IMR-90 (cell line): ENCODE measurements at regions not wholly inside any gene's neighbourhood (a gene's known extent, or its start where the extent isn't known, plus 50 kb on each side); places are given as distances from the start of the nearest gene placed in this dataset.

Experiments
- ATAC-seq: fragments of 200-7000 bp; cut with Tn5 transposase; 2 replicates; pipeline ENCODE4 v1.9.1; 2020; ENCODE audit warnings: low read depth, mild to moderate bottlenecking, moderate library complexity
- BruUV-seq: library from RNA; stranded (reverse); fragments of 400-500 nt; replicated peaks from 2 replicates; lab custom pipeline; 2021; lab: Mats Ljungman, UMichigan
- CTCF ChIA-PET: fragments of 300-600 bp; formaldehyde crosslinking; extraction: SDS; loops from one replicate; lab custom pipeline; 2021; ENCODE audit warnings: antibody characterized with exemption; lab: Yijun Ruan, JAX
- POLR2A ChIA-PET: fragments of 300-600 bp; sonication (Branson Sonifier 250); formaldehyde crosslinking; loops from one replicate; lab custom pipeline; 2022; ENCODE audit warnings: antibody characterized with exemption; ENCODE audit not compliant: unreplicated experiment; lab: Charles Lee
- DNase-seq: peaks from one replicate; pipeline ENCODE4 v3.0.0; 2013
- H2AFZ ChIP-seq: replicated peaks from 2 replicates; pipeline ENCODE3; 2013; ENCODE audit warnings: low read length, mild to moderate bottlenecking; ENCODE audit not compliant: poor library complexity
- H2AK5ac ChIP-seq: 2 replicates; pipeline ENCODE4 v1.6.1; 2013; ENCODE audit warnings: low read depth, low read length, inconsistent platforms
- H2AK9ac ChIP-seq: replicated peaks from 2 replicates; pipeline ENCODE3; 2013; ENCODE audit warnings: mild to moderate bottlenecking, low read depth, low read length, moderate library complexity; ENCODE audit not compliant: poor library complexity
- H2BK120ac ChIP-seq: 2 replicates; pipeline ENCODE4 v1.6.1; 2013; ENCODE audit warnings: low read depth, low read length, inconsistent platforms
- H2BK15ac ChIP-seq: 3 replicates; pipeline ENCODE4 v1.6.1; 2013; ENCODE audit warnings: low read depth, low read length, inconsistent platforms
- H2BK20ac ChIP-seq: 2 replicates; pipeline ENCODE4 v1.6.1; 2013; ENCODE audit warnings: low read depth, mild to moderate bottlenecking, inconsistent platforms, low read length, moderate library complexity
- H2BK5ac ChIP-seq: 2 replicates; pipeline ENCODE4 v1.6.1; 2013; ENCODE audit warnings: mild to moderate bottlenecking, low read depth, low read length, inconsistent platforms; ENCODE audit not compliant: poor library complexity, severe bottlenecking
- H3K14ac ChIP-seq: replicated peaks from 2 replicates; pipeline ENCODE4 v1.6.1; 2013; ENCODE audit warnings: low read depth, low read length, inconsistent platforms
- H3K18ac ChIP-seq: 2 replicates; pipeline ENCODE4 v1.6.1; 2013; ENCODE audit warnings: low read depth, low read length, control low read depth
- H3K23ac ChIP-seq: 2 replicates; pipeline ENCODE4 v1.6.1; 2013; ENCODE audit warnings: low read depth, low read length, inconsistent platforms
- H3K27ac ChIP-seq: 2 replicates; pipeline ENCODE4 v1.5.1; 2013; ENCODE audit warnings: mild to moderate bottlenecking, control low read depth, low read length; ENCODE audit not compliant: insufficient read depth
- H3K27me3 ChIP-seq: 2 replicates; pipeline ENCODE4 v1.6.1; 2013; ENCODE audit warnings: low read length; ENCODE audit not compliant: control insufficient read depth, insufficient read depth
- H3K36me3 ChIP-seq: 2 replicates; pipeline ENCODE4 v1.6.1; 2013; ENCODE audit warnings: low read length, mixed read lengths; ENCODE audit not compliant: control insufficient read depth, insufficient read depth
- H3K4ac ChIP-seq: 2 replicates; pipeline ENCODE4 v1.6.1; 2013; ENCODE audit warnings: low read depth, low read length, inconsistent platforms
- H3K4me1 ChIP-seq: 2 replicates; pipeline ENCODE4 v1.6.1; 2013; ENCODE audit warnings: low read length, mixed read lengths; ENCODE audit not compliant: control insufficient read depth, insufficient read depth
- H3K4me2 ChIP-seq: 2 replicates; pipeline ENCODE4 v1.6.1; 2013; ENCODE audit warnings: low read depth, mild to moderate bottlenecking, control low read depth, low read length, moderate library complexity
- H3K4me3 ChIP-seq: 2 replicates; pipeline ENCODE4 v1.5.1; 2013; ENCODE audit warnings: low read depth, mild to moderate bottlenecking, control low read depth, low read length, moderate library complexity; ENCODE audit not compliant: insufficient read depth
- H3K56ac ChIP-seq: 2 replicates; pipeline ENCODE4 v1.6.1; 2013; ENCODE audit warnings: low read length, inconsistent platforms; ENCODE audit not compliant: insufficient read depth; ENCODE audit errors: extremely low read depth
- H3K79me1 ChIP-seq, 2 experiments: 2 replicates each; pipeline ENCODE4 v1.6.1; 2013; ENCODE audit warnings: low read length in 2 of 2, inconsistent platforms in 1 of 2, low read depth in 1 of 2
- H3K9ac ChIP-seq: 2 replicates; pipeline ENCODE4 v1.6.1; 2013; ENCODE audit warnings: low read depth, low read length, control low read depth
- H3K9me1 ChIP-seq: 2 replicates; pipeline ENCODE4 v1.6.1; 2013; ENCODE audit warnings: low read length, inconsistent platforms; ENCODE audit not compliant: insufficient read depth
- H3K9me3 ChIP-seq: 2 replicates; pipeline ENCODE4 v1.6.1; 2013; ENCODE audit warnings: low read length; ENCODE audit not compliant: control insufficient read depth, insufficient read depth
- H4K20me1 ChIP-seq: 2 replicates; pipeline ENCODE4 v1.6.1; 2013; ENCODE audit warnings: low read length, inconsistent platforms; ENCODE audit not compliant: insufficient read depth
- H4K5ac ChIP-seq: 2 replicates; pipeline ENCODE4 v1.6.1; 2013; ENCODE audit warnings: mild to moderate bottlenecking, low read depth, low read length, control low read depth
- H4K8ac ChIP-seq, 2 experiments: 2 replicates each; pipeline ENCODE4 v1.6.1; 2013; ENCODE audit warnings: low read depth in 2 of 2, low read length in 2 of 2, control low read depth in 1 of 2, inconsistent platforms in 1 of 2
- H4K91ac ChIP-seq: 2 replicates; pipeline ENCODE4 v1.6.1; 2013; ENCODE audit warnings: low read depth, low read length, inconsistent platforms; ENCODE audit not compliant: insufficient read depth
- BHLHE40 ChIP-seq: fragments of 150-350 bp; IDR thresholded peaks from 2 replicates; pipeline ENCODE4 v1.6.1; 2016; ENCODE audit warnings: mild to moderate bottlenecking, low read depth, low read length
- CEBPB ChIP-seq: IDR thresholded peaks from 2 replicates; pipeline ENCODE4 v1.6.1; 2012; ENCODE audit warnings: low read depth, low read length, improper control_type of control experiment
- CHD1 ChIP-seq: IDR thresholded peaks from 2 replicates; pipeline ENCODE4 v1.6.1; 2012; ENCODE audit warnings: low read depth, low read length, improper control_type of control experiment
- RAD21 ChIP-seq: IDR thresholded peaks from 2 replicates; pipeline ENCODE4 v1.6.1; 2012; ENCODE audit warnings: low read length, improper control_type of control experiment
- RFX5 ChIP-seq: IDR thresholded peaks from 2 replicates; pipeline ENCODE4 v1.8.0; 2012; ENCODE audit warnings: low read depth, mild to moderate bottlenecking, low read length, moderate library complexity
- SMC3 ChIP-seq: fragments of 150-350 bp; IDR thresholded peaks from 2 replicates; pipeline ENCODE4 v1.6.1; 2016; ENCODE audit warnings: low read depth, mild to moderate bottlenecking, antibody characterized with exemption, low read length, moderate library complexity
- dilution Hi-C: fragments of 300-500 bp; cut with HindIII; formaldehyde crosslinking; loops from one replicate; pipeline ENCODE4 v1.14.3; 2018; ENCODE audit warnings: low sequenced_read_pairs; ENCODE audit not compliant: unreplicated experiment
- in situ Hi-C: fragments of 300-500 bp; cut with MboI; formaldehyde crosslinking; loops from 3 replicates; pipeline ENCODE4 v1.14.3; 2019; ENCODE audit warnings: low sequenced_read_pairs, inconsistent platforms, mixed read lengths
- intact Hi-C: fragments of 100-400 bp; cut with micrococcal nuclease; formaldehyde crosslinking; loops from 2 replicates; pipeline ENCODE4 v1.10.0; 2022
- TF ChIP-seq, protein P1 (sequence below): fragments of 150-350 bp; IDR thresholded peaks from 2 replicates; pipeline ENCODE4 v1.6.1; 2016; ENCODE audit warnings: low read depth, mild to moderate bottlenecking, low read length, moderate library complexity, borderline replicate concordance
- TF ChIP-seq, protein P2 (sequence below): conservative IDR thresholded peaks from 2 replicates; pipeline ENCODE4 v1.5.1; 2012; ENCODE audit warnings: mild to moderate bottlenecking, low read depth, low read length, improper control_type of control experiment

DNA sequence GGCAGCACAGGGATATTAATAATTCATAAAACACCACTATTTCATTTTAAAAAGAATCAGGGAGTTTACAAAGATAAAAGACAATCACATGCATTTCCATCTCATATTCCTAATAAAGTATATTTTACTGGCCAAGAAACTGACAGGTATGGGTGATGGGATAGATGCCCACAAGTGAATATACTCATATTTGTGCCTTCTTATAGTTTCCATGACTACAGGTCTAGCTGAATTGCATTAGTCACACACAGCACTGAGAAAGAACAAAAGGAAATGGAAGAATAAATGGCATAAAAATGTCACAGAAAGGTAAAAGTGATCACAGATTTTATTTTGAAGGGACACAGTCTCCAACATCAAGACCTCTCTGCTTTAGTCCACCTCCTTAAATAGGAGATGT lies 193.5 kb downstream of the PLK2 start:
- Histone ChIP-seq H3K9ac (no peak overlapping the region), H4K20me1 (no peaks in the 10 kb centered on the region), H3K4ac (no peak overlapping the region), H2BK20ac (no peak overlapping the region), H4K5ac (no peak overlapping the region), H3K4me3 (no peak overlapping the region), H3K27me3 (no peaks in the 10 kb centered on the region), H2BK120ac (no peak overlapping the region), H2AFZ (no peak overlapping the region), H2AK5ac (no peak overlapping the region), H4K91ac (no peak overlapping the region), H4K8ac (no peak overlapping the region), H3K4me2 (no peak overlapping the region), H2AK9ac (no peak overlapping the region), H3K9me3 (no peaks in the 10 kb centered on the region), H3K27ac (no peak overlapping the region), H3K23ac (no peak overlapping the region), H2BK15ac (no peak overlapping the region), H3K79me1 (no peaks in the 10 kb centered on the region), H3K4me1 (peaks cover 2% of the 10 kb centered on the region; the same call in 1 of the 2 replicates), H3K14ac (no peak overlapping the region), H3K9me1 (0 out of 2 replicates have a peak, but pooled peaks cover 2% of the 10 kb centered on the region), H2BK5ac (no peak overlapping the region), H3K36me3 (no peaks in the 10 kb centered on the region), H3K56ac (no peak overlapping the region), H3K18ac (no peak overlapping the region)
- DNase-seq: peak; percentile 41
- dilution Hi-C loops: no loop called here
- TF ChIP-seq, protein P1, sequence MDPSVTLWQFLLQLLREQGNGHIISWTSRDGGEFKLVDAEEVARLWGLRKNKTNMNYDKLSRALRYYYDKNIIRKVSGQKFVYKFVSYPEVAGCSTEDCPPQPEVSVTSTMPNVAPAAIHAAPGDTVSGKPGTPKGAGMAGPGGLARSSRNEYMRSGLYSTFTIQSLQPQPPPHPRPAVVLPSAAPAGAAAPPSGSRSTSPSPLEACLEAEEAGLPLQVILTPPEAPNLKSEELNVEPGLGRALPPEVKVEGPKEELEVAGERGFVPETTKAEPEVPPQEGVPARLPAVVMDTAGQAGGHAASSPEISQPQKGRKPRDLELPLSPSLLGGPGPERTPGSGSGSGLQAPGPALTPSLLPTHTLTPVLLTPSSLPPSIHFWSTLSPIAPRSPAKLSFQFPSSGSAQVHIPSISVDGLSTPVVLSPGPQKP: no peak
- TF ChIP-seq CHD1 (no peak), RFX5 (no peak), RAD21 (no peak), CEBPB (no peak), BHLHE40 (no peak), SMC3 (no peak)
- TF ChIP-seq, protein P2, sequence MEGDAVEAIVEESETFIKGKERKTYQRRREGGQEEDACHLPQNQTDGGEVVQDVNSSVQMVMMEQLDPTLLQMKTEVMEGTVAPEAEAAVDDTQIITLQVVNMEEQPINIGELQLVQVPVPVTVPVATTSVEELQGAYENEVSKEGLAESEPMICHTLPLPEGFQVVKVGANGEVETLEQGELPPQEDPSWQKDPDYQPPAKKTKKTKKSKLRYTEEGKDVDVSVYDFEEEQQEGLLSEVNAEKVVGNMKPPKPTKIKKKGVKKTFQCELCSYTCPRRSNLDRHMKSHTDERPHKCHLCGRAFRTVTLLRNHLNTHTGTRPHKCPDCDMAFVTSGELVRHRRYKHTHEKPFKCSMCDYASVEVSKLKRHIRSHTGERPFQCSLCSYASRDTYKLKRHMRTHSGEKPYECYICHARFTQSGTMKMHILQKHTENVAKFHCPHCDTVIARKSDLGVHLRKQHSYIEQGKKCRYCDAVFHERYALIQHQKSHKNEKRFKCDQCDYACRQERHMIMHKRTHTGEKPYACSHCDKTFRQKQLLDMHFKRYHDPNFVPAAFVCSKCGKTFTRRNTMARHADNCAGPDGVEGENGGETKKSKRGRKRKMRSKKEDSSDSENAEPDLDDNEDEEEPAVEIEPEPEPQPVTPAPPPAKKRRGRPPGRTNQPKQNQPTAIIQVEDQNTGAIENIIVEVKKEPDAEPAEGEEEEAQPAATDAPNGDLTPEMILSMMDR: no peak
- ATAC-seq: no peak
- intact Hi-C loops: no loop called here
- ChIA-PET CTCF (interaction anchor here (0.6 kb wide), 1 partner anchor 41 kb away, joined by 3 read pairs; no protein-coding TSS in a partner anchor), POLR2A (no interaction called here)
- in situ Hi-C loops: no loop called here
- no TSS peak for BruUV-seq
